GM23338 (cell line): ENCODE measurements at regions not wholly inside any gene's neighbourhood (a gene's known extent, or its start where the extent isn't known, plus 50 kb on each side); places are given as distances from the start of the nearest gene placed in this dataset.

Source experiments
- ATAC-seq: fragments of 200-7000 bp; cut with Tn5 transposase; 3 replicates; pipeline ENCODE4 v1.9.1; 2020
- DNase-seq: peaks from one replicate; pipeline ENCODE4 v3.0.0-alpha.2; 2015; ENCODE audit warnings: low spot score
- H2AFZ ChIP-seq: fragments of 200-600 bp; sonication (generic); 2 replicates; pipeline ENCODE4 v1.8.0; 2016; ENCODE audit warnings: antibody characterized with exemption, mild to moderate bottlenecking, moderate library complexity
- H3F3A ChIP-seq: fragments of 200-600 bp; sonication (generic); replicated peaks from 2 replicates; pipeline ENCODE4 v1.8.0; 2017; ENCODE audit warnings: antibody characterized with exemption, mixed run types, low read depth
- H3K27ac ChIP-seq: fragments of 200-600 bp; sonication (generic); 2 replicates; pipeline ENCODE4 v1.6.1; 2016; ENCODE audit warnings: low read depth
- H3K27me3 ChIP-seq: fragments of 200-600 bp; sonication (generic); 2 replicates; pipeline ENCODE4 v1.8.0; 2016; ENCODE audit warnings: mild to moderate bottlenecking, mixed run types, moderate library complexity; ENCODE audit not compliant: insufficient read depth
- H3K36me3 ChIP-seq: fragments of 200-600 bp; sonication (generic); 2 replicates; pipeline ENCODE4 v1.8.0; 2016; ENCODE audit warnings: mild to moderate bottlenecking; ENCODE audit not compliant: insufficient read depth
- H3K4me1 ChIP-seq: fragments of 200-600 bp; sonication (generic); 2 replicates; pipeline ENCODE4 v1.8.0; 2016; ENCODE audit warnings: mild to moderate bottlenecking, moderate library complexity; ENCODE audit not compliant: insufficient read depth
- H3K4me2 ChIP-seq: fragments of 200-600 bp; sonication (generic); 2 replicates; pipeline ENCODE4 v1.7.1; 2017; ENCODE audit warnings: mixed run types
- H3K4me3 ChIP-seq: fragments of 200-600 bp; sonication (generic); 2 replicates; pipeline ENCODE4 v1.6.1; 2016; ENCODE audit warnings: mixed run types
- H3K79me2 ChIP-seq: fragments of 200-600 bp; sonication (generic); replicated peaks from 2 replicates; pipeline ENCODE4 v1.8.0; 2017; ENCODE audit warnings: mild to moderate bottlenecking; ENCODE audit not compliant: insufficient read depth
- H3K9me2 ChIP-seq: fragments of 200-600 bp; sonication (generic); 2 replicates; pipeline ENCODE4 v1.8.0; 2017; ENCODE audit not compliant: insufficient read depth
- H4K20me1 ChIP-seq: fragments of 200-600 bp; sonication (generic); replicated peaks from 2 replicates; pipeline ENCODE4 v1.8.0; 2017; ENCODE audit warnings: mild to moderate bottlenecking; ENCODE audit not compliant: insufficient read depth
- H3K27ac Mint-ChIP-seq: 2 replicates; pipeline ENCODE4 v1.8.0; 2020; ENCODE audit warnings: inconsistent platforms, mild to moderate bottlenecking, moderate library complexity, mixed read lengths
- H3K27me3 Mint-ChIP-seq: 3 replicates; pipeline ENCODE4 v1.8.0; 2022; ENCODE audit warnings: low read depth, mild to moderate bottlenecking, moderate library complexity, mixed read lengths, inconsistent platforms; ENCODE audit not compliant: insufficient read depth, poor library complexity
- H3K36me3 Mint-ChIP-seq: 3 replicates; pipeline ENCODE4 v1.8.0; 2021; ENCODE audit warnings: low read depth, mild to moderate bottlenecking, inconsistent platforms, moderate library complexity, mixed read lengths
- H3K4me1 Mint-ChIP-seq: 3 replicates; pipeline ENCODE4 v1.8.0; 2020; ENCODE audit warnings: mild to moderate bottlenecking, inconsistent platforms, mixed read lengths
- H3K4me3 Mint-ChIP-seq: 3 replicates; pipeline ENCODE4 v1.8.0; 2021; ENCODE audit warnings: moderate library complexity, mild to moderate bottlenecking, inconsistent platforms, mixed read lengths
- H3K9me3 Mint-ChIP-seq: 3 replicates; pipeline ENCODE4 v1.8.0; 2020; ENCODE audit warnings: moderate library complexity, mild to moderate bottlenecking, inconsistent platforms, mixed read lengths
- CREB1 ChIP-seq: fragments of 250-450 bp; sonication (Bioruptor Pico); IDR thresholded peaks from 2 replicates; pipeline ENCODE4 v1.5.0; 2020; ENCODE audit warnings: low read depth, mild to moderate bottlenecking, moderate library complexity
- CTCF ChIP-seq, 2 experiments: fragments of 200-600 bp in 1 of 2; sonication (generic) in 1 of 2; conservative IDR thresholded peaks; 2 replicates each; pipeline versions ENCODE4 v1.5.1 to v1.6.1; 2016 to 2017; ENCODE audit warnings: antibody characterized with exemption in 2 of 2, low read depth in 2 of 2, mild to moderate bottlenecking in 2 of 2, moderate library complexity in 1 of 2
- ETS1 ChIP-seq: IDR thresholded peaks from 2 replicates; pipeline ENCODE4 v1.6.1; 2016; ENCODE audit warnings: antibody characterized with exemption
- EZH2 ChIP-seq: fragments of 200-600 bp; sonication (generic); IDR thresholded peaks from one replicate; pipeline ENCODE4 v1.8.0; 2017; ENCODE audit warnings: antibody characterized with exemption, mild to moderate bottlenecking, low read depth; ENCODE audit not compliant: unreplicated experiment
- EZH2phosphoT487 ChIP-seq: fragments of 200-600 bp; sonication (generic); IDR thresholded peaks from one replicate; pipeline ENCODE4 v1.8.1; 2018; ENCODE audit warnings: antibody characterized with exemption; ENCODE audit not compliant: unreplicated experiment
- JUNB ChIP-seq: IDR thresholded peaks from one replicate; pipeline ENCODE4 v1.6.1; 2016; ENCODE audit warnings: antibody characterized with exemption; ENCODE audit not compliant: unreplicated experiment
- POLR2AphosphoS5 ChIP-seq: IDR thresholded peaks from 2 replicates; pipeline ENCODE4 v1.6.1; 2016; ENCODE audit warnings: antibody characterized with exemption, low read depth
- REST ChIP-seq: IDR thresholded peaks from one replicate; pipeline ENCODE4 v1.6.1; 2018; ENCODE audit warnings: antibody characterized with exemption; ENCODE audit not compliant: unreplicated experiment
- ZNF114 ChIP-seq: fragments of 250-450 bp; sonication (Bioruptor Pico); IDR thresholded peaks from 2 replicates; pipeline ENCODE4 v1.5.0; 2020; ENCODE audit warnings: mild to moderate bottlenecking, moderate library complexity
- ZNF331 ChIP-seq: fragments of 250-450 bp; sonication (Bioruptor Pico); IDR thresholded peaks from 2 replicates; pipeline ENCODE4 v1.5.0; 2020; ENCODE audit warnings: low read depth, mild to moderate bottlenecking, moderate library complexity

GRCh38 chr16:49009204-49009603, 272.4 kb downstream of the CBLN1 start (continued):
- no peak for TF ChIP-seq ZNF331 (CRISPR knock-in tag)
- TF ChIP-seq REST, result no peak
- TF ChIP-seq EZH2, result no peak
- no peak for TF ChIP-seq CTCF (conservative IDR thresholded peaks at IDR 0.05; ENCODE audit: low read depth in 2 of 2)
- no peak for TF ChIP-seq CREB1 (CRISPR knock-in tag)
- TF ChIP-seq JUNB, result no peak

- Mint-ChIP-seq H3K4me3 (no peak overlapping the region), H3K27me3 (peaks cover 2% of the 10 kb centered on the region), H3K36me3 (no peaks in the 10 kb centered on the region), H3K4me1 (peaks cover 6% of the 10 kb centered on the region), H3K9me3 (no peaks in the 10 kb centered on the region), H3K27ac (no peak overlapping the region)
- H3K9me2 ChIP-seq, result peaks cover 3% of the 10 kb centered on the region; the same call in 1 of the 2 replicates
- H2AFZ ChIP-seq, result no peak overlapping the region
- no peak overlapping the region for H3K27ac ChIP-seq
- no peaks in the 10 kb centered on the region for H3K36me3 ChIP-seq
- no peaks in the 10 kb centered on the region; the same call in 1 of the 2 replicates for H3K4me1 ChIP-seq
- H3F3A ChIP-seq, result no peaks in the 10 kb centered on the region
- H4K20me1 ChIP-seq, result no peaks in the 10 kb centered on the region
- H3K27me3 ChIP-seq, result no peaks in the 10 kb centered on the region
- H3K4me3 ChIP-seq, result no peak overlapping the region
- no peak for DNase-seq
- ATAC-seq, result no peak
- no peak overlapping the region for H3K4me2 ChIP-seq
- no peaks in the 10 kb centered on the region for H3K79me2 ChIP-seq
- TF ChIP-seq ZNF331 (CRISPR knock-in tag) (no peak), EZH2phosphoT487 (no peak), CTCF (conservative IDR thresholded peaks at IDR 0.05; ENCODE audit: low read depth in 2 of 2) (no peak), ETS1 (no peak), ZNF114 (no peak), POLR2AphosphoS5 (no peak), JUNB (no peak)
These were observed 277.6 kb downstream of the CBLN1 start for GRCh38 chr16:49003992-49004391.
